GM23248 (cell line): ENCODE measurements at regions not wholly inside any gene's neighbourhood (a gene's known extent, or its start where the extent isn't known, plus 50 kb on each side); places are given as distances from the start of the nearest gene placed in this dataset.
A peak's percentile ranks its signal among the peaks of the same experiment; 100 is the strongest.

ENCODE experiments used
- DNase-seq: peaks from one replicate; pipeline ENCODE4 v3.0.0-alpha.2; 2015
- H2AFZ ChIP-seq: fragments of 200-600 bp; sonication (generic); 2 replicates; pipeline ENCODE4 v1.6.1; 2016; ENCODE audit warnings: antibody characterized with exemption
- H3F3A ChIP-seq: fragments of 200-600 bp; sonication (generic); 2 replicates; pipeline ENCODE4 v1.6.1; 2016; ENCODE audit warnings: mild to moderate bottlenecking, antibody characterized with exemption, mixed run types; ENCODE audit not compliant: insufficient read depth
- H3K27ac ChIP-seq: fragments of 200-600 bp; sonication (generic); 2 replicates; pipeline ENCODE4 v1.5.1; 2016; ENCODE audit warnings: mild to moderate bottlenecking
- H3K27me3 ChIP-seq: fragments of 200-600 bp; sonication (generic); replicated peaks from 2 replicates; pipeline ENCODE4 v1.6.1; 2016; ENCODE audit warnings: mild to moderate bottlenecking; ENCODE audit not compliant: insufficient read depth
- H3K36me3 ChIP-seq: fragments of 200-600 bp; sonication (generic); 2 replicates; pipeline ENCODE4 v1.6.1; 2016; ENCODE audit warnings: low read depth, mild to moderate bottlenecking
- H3K4me1 ChIP-seq: fragments of 200-600 bp; sonication (generic); 2 replicates; pipeline ENCODE4 v1.6.1; 2016; ENCODE audit warnings: mild to moderate bottlenecking; ENCODE audit not compliant: insufficient read depth
- H3K4me2 ChIP-seq: fragments of 200-600 bp; sonication (generic); one replicate; pipeline ENCODE4 v1.6.1; 2016; ENCODE audit warnings: mild to moderate bottlenecking; ENCODE audit not compliant: unreplicated experiment
- H3K4me3 ChIP-seq: fragments of 200-600 bp; sonication (generic); 2 replicates; pipeline ENCODE4 v1.5.1; 2016; ENCODE audit warnings: mild to moderate bottlenecking
- H3K79me2 ChIP-seq: fragments of 200-600 bp; sonication (generic); 2 replicates; pipeline ENCODE4 v1.6.1; 2016; ENCODE audit warnings: mild to moderate bottlenecking; ENCODE audit not compliant: insufficient read depth
- H3K9ac ChIP-seq: fragments of 200-600 bp; sonication (generic); 2 replicates; pipeline ENCODE4 v1.6.1; 2016; ENCODE audit warnings: mild to moderate bottlenecking
- H3K9me2 ChIP-seq: fragments of 200-600 bp; sonication (generic); 2 replicates; pipeline ENCODE4 v1.6.1; 2016; ENCODE audit warnings: mixed run types, mild to moderate bottlenecking, moderate library complexity; ENCODE audit not compliant: insufficient read depth
- H3K9me3 ChIP-seq: fragments of 200-600 bp; sonication (generic); one replicate; pipeline ENCODE4 v1.6.1; 2017; ENCODE audit warnings: low read depth
- H4K20me1 ChIP-seq: fragments of 200-600 bp; sonication (generic); 2 replicates; pipeline ENCODE4 v1.6.0; 2016; ENCODE audit not compliant: insufficient read depth
- EZH2 ChIP-seq: fragments of 200-600 bp; sonication (generic); IDR thresholded peaks from 2 replicates; pipeline ENCODE4 v1.6.1; 2018; ENCODE audit warnings: antibody characterized with exemption, mild to moderate bottlenecking; ENCODE audit not compliant: insufficient read depth, poor library complexity, severe bottlenecking
- EZH2phosphoT487 ChIP-seq: fragments of 200-600 bp; sonication (generic); IDR thresholded peaks from 2 replicates; pipeline ENCODE4 v1.6.1; 2018; ENCODE audit warnings: antibody characterized with exemption, moderate library complexity, mild to moderate bottlenecking, low read depth; ENCODE audit not compliant: insufficient read depth
- WGBS, 2 experiments: methylation state at CpG; one replicate each; pipeline ENCODE4 v1.1.6; 2015 to 2017; ENCODE audit warnings: low lambda C conversion rate in 2 of 2, low coverage in 1 of 2; ENCODE audit errors: missing lambda C conversion rate in 2 of 2; 5-methylcytosine and 5-hydroxymethylcytosine counted together
- in situ Hi-C: fragments of 300-500 bp; cut with MboI; formaldehyde crosslinking; loops from 2 replicates; pipeline ENCODE4 v1.15.0; 2020

GRCh38 chr13:65601855-65602254, 1628.3 kb downstream of the PCDH9 start:
- 7 to 11% methylated on average over 1 of the region's 1 CpG for WGBS, 2 experiments

GRCh38 chr13:65600702-65601101, 1629.4 kb downstream of the PCDH9 start:
- Histone ChIP-seq H3K27me3 (no peaks in the 10 kb centered on the region), H2AFZ (no peak overlapping the region), H3K27ac (no peak overlapping the region), H3K9me3 (no peaks in the 10 kb centered on the region), H3F3A (no peaks in the 10 kb centered on the region), H4K20me1 (no peaks in the 10 kb centered on the region), H3K4me3 (no peak overlapping the region), H3K9me2 (no peaks in the 10 kb centered on the region), H3K36me3 (no peaks in the 10 kb centered on the region), H3K9ac (no peak overlapping the region), H3K79me2 (no peaks in the 10 kb centered on the region), H3K4me2 (no peak overlapping the region), H3K4me1 (no peaks in the 10 kb centered on the region)
- in situ Hi-C loops, result no loop called here
- peak; percentile 17 for DNase-seq
- TF ChIP-seq EZH2phosphoT487 (no peak), EZH2 (no peak)
- WGBS, 2 experiments, result 0 to 1% methylated on average over 4 of the region's 4 CpGs

More at GRCh38 chr13:65601855-65602254, 1628.3 kb downstream of the PCDH9 start:
- Histone ChIP-seq H3K9me2 (no peaks in the 10 kb centered on the region), H3F3A (no peaks in the 10 kb centered on the region), H2AFZ (no peak overlapping the region), H3K79me2 (no peaks in the 10 kb centered on the region), H4K20me1 (no peaks in the 10 kb centered on the region), H3K4me1 (no peaks in the 10 kb centered on the region), H3K9ac (no peak overlapping the region), H3K27me3 (no peaks in the 10 kb centered on the region), H3K4me3 (no peak overlapping the region), H3K4me2 (no peak overlapping the region), H3K27ac (no peak overlapping the region), H3K36me3 (no peaks in the 10 kb centered on the region), H3K9me3 (no peaks in the 10 kb centered on the region)
- TF ChIP-seq EZH2phosphoT487, result no peak
- TF ChIP-seq EZH2, result no peak
- no peak for DNase-seq
- in situ Hi-C loops, result no loop called here

- Histone ChIP-seq H3K9me3 (no peaks in the 10 kb centered on the region), H3K27me3 (no peaks in the 10 kb centered on the region), H3K9me2 (no peaks in the 10 kb centered on the region), H3K79me2 (no peaks in the 10 kb centered on the region), H2AFZ (no peak overlapping the region), H4K20me1 (no peaks in the 10 kb centered on the region), H3F3A (no peaks in the 10 kb centered on the region), H3K4me2 (no peak overlapping the region), H3K4me1 (no peaks in the 10 kb centered on the region), H3K36me3 (no peaks in the 10 kb centered on the region), H3K4me3 (no peak overlapping the region), H3K9ac (no peak overlapping the region), H3K27ac (no peak overlapping the region)
- no peak for TF ChIP-seq EZH2
- no peak for TF ChIP-seq EZH2phosphoT487
- peak; percentile 44 for DNase-seq
- in situ Hi-C loops, result no loop called here
- WGBS, 2 experiments, result 0 to 5% methylated on average over 1 of the region's 1 CpG
These were observed 1632.0 kb downstream of the PCDH9 start for GRCh38 chr13:65597839-65598818.

DNA sequence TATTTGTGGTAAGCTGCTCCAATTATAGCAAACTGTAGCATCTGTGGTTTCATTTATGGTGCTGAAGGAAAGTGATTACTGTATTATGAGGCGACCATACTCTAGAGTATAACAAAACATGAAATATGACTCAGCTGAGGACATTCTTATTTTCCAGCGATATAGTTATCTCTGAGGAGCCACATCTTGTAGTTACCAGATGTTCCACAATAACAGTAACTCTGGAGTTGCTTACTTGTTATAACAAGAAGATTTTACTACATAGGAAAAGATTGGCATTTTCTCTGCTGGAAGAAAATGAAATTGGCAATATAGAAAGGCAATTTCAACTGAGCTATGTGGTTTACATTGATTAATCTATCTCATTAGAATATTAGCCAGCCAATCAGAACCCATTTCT, 1634.2 kb downstream of the PCDH9 start:
- no peak overlapping the region for H3K9ac ChIP-seq
- no peaks in the 10 kb centered on the region for H3K79me2 ChIP-seq
- no peak overlapping the region for H3K4me2 ChIP-seq
- no peak overlapping the region for H3K27ac ChIP-seq
- in situ Hi-C loops, result no loop called here
- H3K9me3 ChIP-seq, result no peaks in the 10 kb centered on the region
- no peaks in the 10 kb centered on the region for H3K4me1 ChIP-seq
- no peaks in the 10 kb centered on the region for H3K9me2 ChIP-seq
- no peaks in the 10 kb centered on the region for H3F3A ChIP-seq
- H2AFZ ChIP-seq, result no peak overlapping the region
- TF ChIP-seq EZH2 (no peak), EZH2phosphoT487 (no peak)
- H3K36me3 ChIP-seq, result no peaks in the 10 kb centered on the region
- H3K4me3 ChIP-seq, result no peak overlapping the region
- WGBS, 2 experiments, result 7 to 10% methylated on average over 2 of the region's 2 CpGs
- peak; percentile 1 for DNase-seq
- H3K27me3 ChIP-seq, result no peaks in the 10 kb centered on the region
- no peaks in the 10 kb centered on the region for H4K20me1 ChIP-seq
